ENCODE measurements at regions not wholly inside any gene's neighbourhood (a gene's known extent, or its start where the extent isn't known, plus 50 kb on each side); places are given as distances from the start of the nearest gene placed in this dataset.
A peak's percentile ranks its signal among the peaks of the same experiment; 100 is the strongest.

- peaks cover 4 to 5% of the 10 kb centered on the region in 2 donors for H3K9me3 ChIP-seq (ENCODE audit: control insufficient read depth in 2 of 2, low read length in 2 of 2)
- H3K4me1 ChIP-seq (ENCODE audit: control insufficient read depth, insufficient read depth, low read length), result no peaks in the 10 kb centered on the region
- H3K27me3 ChIP-seq (ENCODE audit: control insufficient read depth in 1 of 2, insufficient read depth in 2 of 2, low read length in 2 of 2), result peaks cover 8 to 21% of the 10 kb centered on the region in 2 donors
- no peak overlapping the region for H3K27ac ChIP-seq (ENCODE audit: low read length)
- H3K36me3 ChIP-seq (ENCODE audit: control insufficient read depth in 2 of 2, insufficient read depth in 2 of 2, low read length in 2 of 2), result no peaks in the 10 kb centered on the region
- H3K9ac ChIP-seq (ENCODE audit: low read length in 2 of 2), result no peak overlapping the region
- H3K4me3 ChIP-seq (ENCODE audit: low read length in 2 of 2), result peak overlapping the region; percentile 10 to 54
Measured at GRCh38 chr10:109456566-109457301, 466.6 kb downstream of the XPNPEP1 start.

GRCh38 chr10:109454691-109455090 lies 468.6 kb downstream of the XPNPEP1 start:
- no peaks in the 10 kb centered on the region for H3K4me1 ChIP-seq (ENCODE audit: control insufficient read depth, insufficient read depth, low read length)
- H3K4me3 ChIP-seq (ENCODE audit: low read length in 2 of 2), result no peak overlapping the region
- H3K9me3 ChIP-seq (ENCODE audit: control insufficient read depth in 2 of 2, low read length in 2 of 2), result peaks cover 4 to 5% of the 10 kb centered on the region in 2 donors
- H3K36me3 ChIP-seq (ENCODE audit: control insufficient read depth in 2 of 2, insufficient read depth in 2 of 2, low read length in 2 of 2), result no peaks in the 10 kb centered on the region
- H3K9ac ChIP-seq (ENCODE audit: low read length in 2 of 2), result no peak overlapping the region
- H3K27ac ChIP-seq (ENCODE audit: low read length), result no peak overlapping the region
- peaks cover 8 to 21% of the 10 kb centered on the region in 2 donors for H3K27me3 ChIP-seq (ENCODE audit: control insufficient read depth in 1 of 2, insufficient read depth in 2 of 2, low read length in 2 of 2)

- Histone ChIP-seq H3K4me1 (ENCODE audit: control insufficient read depth, insufficient read depth, low read length) (no peaks in the 10 kb centered on the region), H3K27me3 (ENCODE audit: control insufficient read depth in 1 of 2, insufficient read depth in 2 of 2, low read length in 2 of 2) (peaks cover 4 to 5% of the 10 kb centered on the region in 2 donors), H3K27ac (ENCODE audit: low read length) (no peak overlapping the region), H3K4me3 (ENCODE audit: low read length in 2 of 2) (no peak overlapping the region), H3K36me3 (ENCODE audit: control insufficient read depth in 2 of 2, insufficient read depth in 2 of 2, low read length in 2 of 2) (no peaks in the 10 kb centered on the region), H3K9me3 (ENCODE audit: control insufficient read depth in 2 of 2, low read length in 2 of 2) (no peaks in the 10 kb centered on the region), H3K9ac (ENCODE audit: low read length in 2 of 2) (no peak overlapping the region)
Measured at GRCh38 chr10:109451879-109452278, 471.4 kb downstream of the XPNPEP1 start.

GRCh38 chr10:109450702-109451101 lies 472.6 kb downstream of the XPNPEP1 start:
- no peaks in the 10 kb centered on the region for H3K4me1 ChIP-seq (ENCODE audit: control insufficient read depth, insufficient read depth, low read length)
- no peaks in the 10 kb centered on the region for H3K36me3 ChIP-seq (ENCODE audit: control insufficient read depth in 2 of 2, insufficient read depth in 2 of 2, low read length in 2 of 2)
- H3K9me3 ChIP-seq (ENCODE audit: control insufficient read depth in 2 of 2, low read length in 2 of 2), result no peaks in the 10 kb centered on the region
- H3K9ac ChIP-seq (ENCODE audit: low read length in 2 of 2), result no peak overlapping the region
- no peaks in the 10 kb centered on the region for H3K27me3 ChIP-seq (ENCODE audit: control insufficient read depth in 1 of 2, insufficient read depth in 2 of 2, low read length in 2 of 2)
- H3K4me3 ChIP-seq (ENCODE audit: low read length in 2 of 2), result no peak overlapping the region
- H3K27ac ChIP-seq (ENCODE audit: low read length), result no peak overlapping the region

GRCh38 chr10:109433434-109433833 lies 489.9 kb downstream of the XPNPEP1 start:
- Histone ChIP-seq H3K4me3 (ENCODE audit: low read length in 2 of 2) (no peak overlapping the region), H3K36me3 (ENCODE audit: control insufficient read depth in 2 of 2, insufficient read depth in 2 of 2, low read length in 2 of 2) (no peaks in the 10 kb centered on the region), H3K9ac (ENCODE audit: low read length in 2 of 2) (no peak overlapping the region), H3K4me1 (ENCODE audit: control insufficient read depth, insufficient read depth, low read length) (no peaks in the 10 kb centered on the region), H3K27me3 (ENCODE audit: control insufficient read depth in 1 of 2, insufficient read depth in 2 of 2, low read length in 2 of 2) (no peaks in the 10 kb centered on the region), H3K27ac (ENCODE audit: low read length) (no peak overlapping the region), H3K9me3 (ENCODE audit: control insufficient read depth in 2 of 2, low read length in 2 of 2) (no peaks in the 10 kb centered on the region)

- no peak overlapping the region for H3K9ac ChIP-seq (ENCODE audit: low read length in 2 of 2)
- H3K27me3 ChIP-seq (ENCODE audit: control insufficient read depth in 1 of 2, insufficient read depth in 2 of 2, low read length in 2 of 2), result no peaks in the 10 kb centered on the region
- H3K4me3 ChIP-seq (ENCODE audit: low read length in 2 of 2), result no peak overlapping the region
- H3K36me3 ChIP-seq (ENCODE audit: control insufficient read depth in 2 of 2, insufficient read depth in 2 of 2, low read length in 2 of 2), result no peaks in the 10 kb centered on the region
- no peak overlapping the region for H3K27ac ChIP-seq (ENCODE audit: low read length)
- H3K9me3 ChIP-seq (ENCODE audit: control insufficient read depth in 2 of 2, low read length in 2 of 2), result no peaks in the 10 kb centered on the region
- no peaks in the 10 kb centered on the region for H3K4me1 ChIP-seq (ENCODE audit: control insufficient read depth, insufficient read depth, low read length)
Measured at GRCh38 chr10:109432281-109432680, 491.0 kb downstream of the XPNPEP1 start.

GRCh38 chr10:109430799-109431198 lies 492.5 kb downstream of the XPNPEP1 start:
- no peaks in the 10 kb centered on the region for H3K9me3 ChIP-seq (ENCODE audit: control insufficient read depth in 2 of 2, low read length in 2 of 2)
- H3K4me1 ChIP-seq (ENCODE audit: control insufficient read depth, insufficient read depth, low read length), result no peaks in the 10 kb centered on the region
- H3K4me3 ChIP-seq (ENCODE audit: low read length in 2 of 2), result no peak overlapping the region
- no peak overlapping the region for H3K27ac ChIP-seq (ENCODE audit: low read length)
- no peaks in the 10 kb centered on the region for H3K27me3 ChIP-seq (ENCODE audit: control insufficient read depth in 1 of 2, insufficient read depth in 2 of 2, low read length in 2 of 2)
- H3K9ac ChIP-seq (ENCODE audit: low read length in 2 of 2), result no peak overlapping the region
- H3K36me3 ChIP-seq (ENCODE audit: control insufficient read depth in 2 of 2, insufficient read depth in 2 of 2, low read length in 2 of 2), result no peaks in the 10 kb centered on the region

- Histone ChIP-seq H3K4me3 (ENCODE audit: low read length in 2 of 2) (no peak overlapping the region), H3K4me1 (ENCODE audit: control insufficient read depth, insufficient read depth, low read length) (no peaks in the 10 kb centered on the region), H3K9ac (ENCODE audit: low read length in 2 of 2) (no peak overlapping the region), H3K27me3 (ENCODE audit: control insufficient read depth in 1 of 2, insufficient read depth in 2 of 2, low read length in 2 of 2) (no peaks in the 10 kb centered on the region), H3K9me3 (ENCODE audit: control insufficient read depth in 2 of 2, low read length in 2 of 2) (no peaks in the 10 kb centered on the region), H3K36me3 (ENCODE audit: control insufficient read depth in 2 of 2, insufficient read depth in 2 of 2, low read length in 2 of 2) (no peaks in the 10 kb centered on the region), H3K27ac (ENCODE audit: low read length) (no peak overlapping the region)
Measured at GRCh38 chr10:109430043-109430760, 493.1 kb downstream of the XPNPEP1 start.

- H3K4me3 ChIP-seq (ENCODE audit: low read length in 2 of 2), result no peak overlapping the region
Measured at GRCh38 chr10:109428775-109429491, 494.4 kb downstream of the XPNPEP1 start.

GRCh38 chr10:109427411-109427810 lies 495.9 kb downstream of the XPNPEP1 start:
- no peak overlapping the region for H3K27ac ChIP-seq (ENCODE audit: low read length)
- H3K4me3 ChIP-seq (ENCODE audit: low read length in 2 of 2), result no peak overlapping the region
- H3K9ac ChIP-seq (ENCODE audit: low read length in 2 of 2), result no peak overlapping the region
- H3K9me3 ChIP-seq (ENCODE audit: control insufficient read depth in 2 of 2, low read length in 2 of 2), result no peaks in the 10 kb centered on the region
- no peaks in the 10 kb centered on the region for H3K4me1 ChIP-seq (ENCODE audit: control insufficient read depth, insufficient read depth, low read length)
- H3K27me3 ChIP-seq (ENCODE audit: control insufficient read depth in 1 of 2, insufficient read depth in 2 of 2, low read length in 2 of 2), result no peaks in the 10 kb centered on the region
- no peaks in the 10 kb centered on the region for H3K36me3 ChIP-seq (ENCODE audit: control insufficient read depth in 2 of 2, insufficient read depth in 2 of 2, low read length in 2 of 2)

More at GRCh38 chr10:109428775-109429491, 494.4 kb downstream of the XPNPEP1 start:
- Histone ChIP-seq H3K27me3 (ENCODE audit: control insufficient read depth in 1 of 2, insufficient read depth in 2 of 2, low read length in 2 of 2) (no peaks in the 10 kb centered on the region), H3K36me3 (ENCODE audit: control insufficient read depth in 2 of 2, insufficient read depth in 2 of 2, low read length in 2 of 2) (no peaks in the 10 kb centered on the region), H3K27ac (ENCODE audit: low read length) (no peak overlapping the region), H3K9me3 (ENCODE audit: control insufficient read depth in 2 of 2, low read length in 2 of 2) (no peaks in the 10 kb centered on the region), H3K9ac (ENCODE audit: low read length in 2 of 2) (no peak overlapping the region), H3K4me1 (ENCODE audit: control insufficient read depth, insufficient read depth, low read length) (no peaks in the 10 kb centered on the region)

Measured in stomach smooth muscle (tissue), 2 donors.